HG02623 (cell line): ENCODE measurements at regions not wholly inside any gene's neighbourhood (a gene's known extent, or its start where the extent isn't known, plus 50 kb on each side); places are given as distances from the start of the nearest gene placed in this dataset.

ENCODE experiments used
- ATAC-seq: cut with Tn5 transposase; IDR thresholded peaks from one replicate; pipeline ENCODE4 v1.9.1; 2021; ENCODE audit warnings: moderate library complexity; ENCODE audit not compliant: unreplicated experiment

DNA sequence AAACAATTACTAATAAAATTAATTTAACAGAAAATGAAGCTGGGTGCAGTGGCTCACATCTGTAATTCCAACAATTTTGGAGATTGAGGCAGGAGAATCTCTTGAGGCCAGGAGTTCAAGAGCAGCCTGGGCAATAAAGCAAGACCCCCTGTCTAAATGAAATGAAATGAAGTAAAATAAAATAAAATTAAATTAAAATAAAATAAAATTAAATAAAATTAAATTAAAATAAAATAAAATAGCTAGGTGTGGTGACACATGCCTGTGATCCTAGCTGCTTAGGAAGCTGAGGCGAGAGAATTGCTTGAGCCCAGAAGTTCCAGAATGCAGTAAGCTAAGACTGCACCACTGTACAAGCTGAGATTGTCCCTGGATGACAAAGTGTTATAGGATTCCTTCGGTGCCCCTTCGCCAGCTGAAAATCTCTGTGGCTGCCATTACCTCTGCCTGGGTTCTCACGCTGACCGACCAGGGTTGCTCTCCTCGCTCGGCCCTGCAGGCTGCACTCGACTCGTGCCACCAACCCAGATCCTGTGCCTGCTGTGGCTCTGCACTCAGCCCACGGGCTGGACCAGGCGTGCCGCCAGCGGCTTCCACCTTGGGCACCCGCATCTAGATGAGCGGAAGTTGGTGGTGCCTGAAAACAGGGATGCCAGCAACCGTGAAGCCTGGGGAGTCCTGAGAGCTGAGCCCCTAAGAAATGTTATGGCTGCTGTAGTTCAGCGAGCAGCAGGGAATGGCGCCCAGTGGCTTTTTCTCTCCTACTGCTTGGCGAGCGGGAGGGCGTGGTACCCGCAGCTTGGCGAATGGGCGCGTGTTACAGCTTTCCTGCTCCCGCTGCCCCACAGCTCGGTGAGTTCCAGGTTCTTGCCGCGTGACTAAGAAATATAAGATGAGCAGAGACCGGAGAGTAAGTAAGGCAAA lies 539.2 kb upstream of the PCDH9 start:
- no peak for ATAC-seq

DNA sequence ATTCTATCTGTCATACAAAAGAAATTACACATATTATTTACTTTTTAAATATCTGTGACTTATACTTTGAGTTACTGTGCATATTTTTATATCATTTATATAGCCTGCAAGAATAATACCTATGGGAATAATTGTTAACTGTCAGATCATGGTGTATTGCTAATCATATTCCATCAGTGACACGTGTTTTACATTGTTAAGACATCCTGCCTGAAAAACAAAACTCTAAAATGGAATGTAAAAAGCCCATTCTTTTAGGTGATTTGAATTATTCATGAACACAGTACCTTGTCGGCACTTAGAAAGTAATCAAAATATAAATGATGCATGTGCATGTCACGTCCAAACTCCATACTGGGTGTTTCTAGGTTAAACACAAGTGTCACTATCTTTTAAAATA lies 533.8 kb upstream of the PCDH9 start:
- no peak for ATAC-seq

DNA sequence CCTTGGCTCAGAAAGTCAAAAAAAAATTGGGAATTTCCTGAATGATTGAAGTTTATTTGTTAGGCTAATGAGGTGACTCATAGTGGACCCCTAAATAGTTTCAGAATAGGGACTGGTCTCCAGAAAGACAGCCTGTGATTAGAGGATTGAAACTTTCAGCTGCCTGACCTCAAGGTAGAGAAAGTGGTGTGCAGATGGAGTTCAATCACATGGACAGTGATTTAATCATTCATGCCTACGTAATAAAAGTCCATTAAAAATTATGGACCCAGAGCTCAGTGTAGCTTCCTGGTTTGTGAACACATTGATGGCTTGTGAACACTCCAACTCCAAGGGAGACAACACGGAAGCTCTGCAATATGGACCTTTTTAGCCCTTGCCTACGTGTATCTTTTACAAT lies 533.2 kb upstream of the PCDH9 start:
- no peak for ATAC-seq

DNA sequence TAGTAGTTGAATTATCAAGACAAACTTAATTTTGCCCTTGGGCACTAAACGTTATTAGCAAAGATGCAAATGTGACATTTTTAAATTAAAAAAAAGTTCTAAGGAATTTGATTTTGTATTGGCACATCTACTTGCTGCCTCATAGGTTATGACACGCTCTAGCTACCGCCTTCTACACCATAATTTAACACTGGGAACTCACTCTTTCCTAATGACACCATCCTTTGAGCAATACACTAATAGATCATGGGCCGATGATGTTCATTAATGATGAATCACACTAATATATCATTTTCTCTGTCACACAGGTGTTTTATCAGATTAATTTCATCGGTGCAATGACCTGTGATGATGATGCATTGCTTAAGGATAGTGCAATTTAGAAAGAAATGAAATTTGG lies 528.8 kb upstream of the PCDH9 start:
- no peak for ATAC-seq

DNA sequence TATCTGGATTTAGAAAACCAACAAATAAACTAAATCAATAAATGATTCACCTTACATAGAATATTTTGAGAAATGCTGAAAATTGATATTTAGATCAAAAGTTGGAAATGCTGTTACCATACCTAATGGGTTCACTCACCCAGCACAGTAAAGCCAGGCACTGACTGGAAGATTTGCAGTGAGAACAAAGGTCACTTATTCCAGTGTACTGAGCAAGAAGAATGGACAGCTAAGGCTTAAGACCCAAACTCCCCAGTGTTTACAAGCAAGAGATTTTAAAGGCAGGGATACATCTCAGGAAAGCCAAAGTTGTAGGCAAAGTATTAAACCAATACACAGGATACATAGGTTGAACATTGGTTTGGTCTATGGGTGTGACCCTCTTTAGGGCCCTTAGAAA lies 523.9 kb upstream of the PCDH9 start:
- ATAC-seq: no peak

DNA sequence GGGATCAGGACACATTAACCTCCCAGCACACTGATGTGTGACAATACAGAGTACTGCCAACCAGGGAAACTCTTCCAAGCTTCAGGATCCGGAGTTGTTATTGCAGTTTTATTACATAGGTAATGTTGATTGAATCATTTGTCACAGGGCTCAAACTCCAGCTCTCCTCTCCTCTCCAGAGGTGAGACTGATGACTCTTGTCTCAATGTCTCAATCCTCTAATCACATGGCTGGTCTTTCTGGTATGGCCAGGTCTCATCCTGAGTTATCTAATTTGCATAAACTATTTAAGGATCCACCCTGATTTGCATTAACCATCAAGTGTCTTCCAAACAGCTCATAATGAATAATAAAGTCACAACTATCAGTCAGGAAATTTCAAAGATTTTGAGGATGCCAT lies 522.6 kb upstream of the PCDH9 start:
- ATAC-seq: no peak

DNA sequence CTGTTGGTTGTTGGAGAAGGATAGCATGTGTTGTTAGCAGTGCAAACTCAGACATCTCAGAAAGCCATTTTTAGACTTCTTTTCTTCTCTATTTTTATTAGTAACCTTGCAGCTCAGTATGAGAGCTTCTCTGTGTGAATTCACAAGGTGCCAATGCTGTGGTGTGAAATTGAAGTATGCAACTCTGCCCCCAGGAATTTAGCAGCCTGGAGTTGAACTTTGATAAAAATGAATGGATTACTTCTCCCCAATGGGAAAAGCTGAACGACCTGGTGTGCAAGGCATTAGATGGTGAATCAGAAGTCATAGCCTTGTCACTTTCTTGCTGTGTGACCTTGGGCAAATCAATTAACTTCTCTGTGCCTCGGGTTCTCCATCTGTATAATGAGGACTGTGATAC lies 512.3 kb upstream of the PCDH9 start:
- ATAC-seq: no peak

DNA sequence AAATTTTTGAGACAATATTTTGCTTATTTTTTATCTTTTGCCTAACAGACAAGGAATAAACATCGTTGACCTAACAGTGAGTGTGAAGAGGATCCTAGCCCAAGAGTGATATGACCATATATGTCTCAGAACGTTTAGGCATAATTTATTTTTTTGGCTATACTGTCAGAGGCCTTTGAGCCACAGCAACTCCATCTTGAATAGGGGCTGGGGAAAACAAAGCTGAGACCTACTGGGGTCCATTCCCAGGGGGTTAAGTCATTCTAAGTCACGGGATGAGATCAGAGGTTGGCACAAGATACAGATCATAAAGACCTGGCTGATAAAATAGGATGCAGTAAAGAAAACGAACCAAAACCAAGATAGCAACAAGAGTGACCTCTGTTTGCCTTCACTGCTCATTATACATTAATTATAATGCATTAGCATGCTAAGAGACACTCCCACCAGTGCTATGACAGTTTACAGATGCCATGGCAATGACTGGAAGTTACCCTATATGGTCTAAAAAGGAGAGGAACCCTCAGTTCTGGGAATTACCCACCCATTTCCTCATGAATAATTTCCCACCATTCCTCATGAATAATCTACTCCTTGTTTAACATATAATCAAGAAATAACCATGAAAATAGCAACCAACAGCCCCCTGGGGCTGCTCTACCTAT lies 510.9 kb upstream of the PCDH9 start:
- no peak for ATAC-seq

DNA sequence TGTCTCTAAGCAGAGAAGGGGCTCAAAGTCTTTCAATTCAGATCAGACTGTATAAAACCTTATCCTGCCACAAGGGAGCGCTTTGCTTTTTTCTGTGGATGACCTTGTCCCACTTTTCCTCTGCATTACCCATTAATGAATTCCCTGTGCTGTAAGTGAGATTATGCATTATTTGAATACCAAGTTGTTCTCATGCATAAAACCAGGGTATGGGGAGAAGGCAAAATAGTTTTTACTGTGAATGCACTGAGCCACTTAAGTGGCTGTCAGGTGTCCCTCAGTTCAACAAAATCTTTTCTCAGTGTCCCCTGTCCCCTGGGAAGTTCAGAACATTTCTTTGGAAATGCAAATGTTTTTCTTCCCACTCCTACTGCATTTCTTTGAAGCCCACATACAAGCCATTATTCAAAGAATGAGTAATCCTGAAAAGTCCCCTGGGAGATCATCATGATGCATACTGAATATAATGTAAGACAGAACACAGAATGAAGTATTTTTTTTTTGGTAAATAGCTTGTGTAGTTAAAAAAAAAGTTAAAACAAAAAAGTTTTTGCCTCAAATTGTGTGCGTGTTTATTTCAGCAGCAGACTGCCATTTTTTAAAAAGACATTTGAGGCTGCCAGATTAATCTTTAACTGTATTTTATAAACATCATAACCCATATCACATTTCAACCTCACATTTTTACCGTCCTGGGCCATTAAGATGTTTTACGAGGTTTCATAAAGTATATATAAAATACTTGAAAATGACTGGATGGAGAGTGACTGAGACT lies 506.7 kb upstream of the PCDH9 start:
- ATAC-seq: peak; percentile 54

DNA sequence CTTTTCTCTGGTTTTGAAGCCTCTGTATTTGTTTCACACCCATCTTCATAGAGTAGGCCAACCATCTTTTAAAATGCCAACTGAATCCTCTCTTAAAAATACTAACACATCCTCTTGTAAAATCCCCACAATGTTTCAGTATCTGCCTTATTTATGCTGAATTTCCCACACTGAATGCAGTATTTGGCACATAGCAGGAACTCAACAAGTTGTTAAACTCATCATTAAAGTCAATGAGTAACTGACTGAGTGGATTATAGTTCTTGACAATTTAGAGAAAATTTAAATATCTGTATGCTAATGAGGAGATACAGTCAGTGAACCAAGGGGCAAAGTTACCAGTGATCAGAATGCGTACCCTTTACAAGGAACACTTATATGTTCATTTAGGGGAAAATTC lies 505.5 kb upstream of the PCDH9 start:
- no peak for ATAC-seq

DNA sequence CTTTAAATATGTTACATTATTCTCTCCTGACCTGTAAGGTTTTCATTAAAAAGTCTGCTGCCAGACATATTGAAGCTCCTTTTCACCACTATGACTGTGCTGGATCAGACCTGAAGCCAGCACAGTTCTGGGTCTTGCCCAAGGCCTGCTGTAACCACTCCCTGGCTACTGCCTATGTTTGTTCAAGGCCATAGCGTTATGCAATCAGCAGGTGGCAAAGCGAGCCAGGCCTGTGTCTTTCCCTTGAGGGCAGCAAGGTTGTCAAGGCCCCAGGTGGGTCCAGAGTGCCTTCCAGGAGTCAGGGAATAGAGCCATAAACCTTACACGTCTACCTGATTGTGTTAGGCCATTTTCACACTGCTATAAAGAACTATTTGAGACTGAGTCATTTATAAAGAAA lies 496.8 kb upstream of the PCDH9 start:
- no peak for ATAC-seq

DNA sequence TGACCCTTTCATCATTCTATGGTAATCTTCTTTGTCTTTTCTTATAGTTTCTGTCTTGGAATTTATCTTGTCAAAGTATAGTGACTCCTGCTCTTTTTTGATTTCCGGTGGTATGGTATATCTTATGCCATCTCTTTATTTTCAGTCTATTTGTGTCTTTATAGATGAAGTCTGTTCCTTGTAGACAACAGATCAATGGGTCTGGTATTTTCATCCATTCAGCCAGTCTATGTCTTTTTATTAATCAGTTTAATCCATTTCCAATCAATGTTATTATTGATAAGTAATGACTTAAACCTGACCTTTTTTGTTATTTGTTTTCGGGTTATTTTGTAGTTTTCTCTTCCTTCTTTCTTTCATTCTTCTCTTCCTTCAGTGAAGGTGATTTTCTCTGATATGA lies 495.9 kb upstream of the PCDH9 start:
- no peak for ATAC-seq

DNA sequence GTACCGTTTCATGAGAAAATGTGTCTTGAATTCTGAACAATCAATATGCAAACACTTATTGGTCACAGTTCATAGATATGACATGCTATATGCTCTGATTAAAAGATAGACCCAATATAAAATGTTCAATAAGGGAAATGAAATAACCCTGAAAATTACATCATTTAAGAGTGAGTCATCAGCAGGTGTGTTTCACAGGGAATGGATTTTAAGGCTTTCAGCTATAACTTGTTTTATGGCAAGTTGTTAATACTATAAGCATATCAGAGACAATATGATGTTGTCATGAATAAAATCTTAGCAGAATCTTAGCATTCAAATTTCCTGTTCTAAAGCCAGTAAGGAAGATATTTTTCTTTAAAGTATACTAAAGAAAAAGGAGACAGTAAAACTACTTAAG lies 483.4 kb upstream of the PCDH9 start:
- no peak for ATAC-seq

DNA sequence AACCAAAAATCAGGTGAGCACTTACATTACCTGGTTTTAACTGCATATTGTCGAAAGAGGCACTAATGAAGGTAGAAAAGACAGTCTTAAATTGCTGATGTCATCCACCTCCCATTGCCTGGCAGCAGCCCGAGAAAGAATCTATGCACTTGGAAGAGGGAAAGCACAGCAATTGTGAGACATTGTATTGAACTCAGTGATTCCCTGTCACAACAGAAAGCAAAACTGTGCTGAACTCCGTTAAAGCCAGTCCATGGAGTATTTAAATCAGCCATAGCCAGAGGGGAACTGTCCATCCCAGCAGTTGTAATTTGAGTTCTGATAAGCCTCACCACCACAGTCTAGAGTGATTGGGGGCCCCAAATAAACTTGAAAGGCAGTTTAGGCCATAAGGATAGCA lies 466.6 kb upstream of the PCDH9 start:
- no peak for ATAC-seq

DNA sequence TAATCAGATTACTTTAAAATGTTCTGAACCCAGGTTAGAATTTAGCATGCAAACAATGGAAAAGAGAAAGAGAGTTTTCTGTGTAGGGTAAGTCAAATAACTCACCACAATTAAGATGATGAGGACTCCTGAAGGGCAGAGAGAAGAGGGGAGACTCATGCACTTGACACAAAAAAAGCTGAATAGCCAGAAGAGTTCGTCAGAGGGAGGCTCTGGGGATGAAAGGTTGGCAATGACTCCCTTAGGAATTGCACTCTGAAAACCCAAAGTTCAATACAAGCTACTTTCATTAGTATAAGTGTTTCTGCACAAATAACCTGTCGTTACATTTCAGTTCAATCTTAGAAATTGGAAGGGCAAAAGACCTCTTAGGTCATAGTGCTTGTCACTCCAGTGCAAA lies 434.4 kb upstream of the PCDH9 start:
- no peak for ATAC-seq

DNA sequence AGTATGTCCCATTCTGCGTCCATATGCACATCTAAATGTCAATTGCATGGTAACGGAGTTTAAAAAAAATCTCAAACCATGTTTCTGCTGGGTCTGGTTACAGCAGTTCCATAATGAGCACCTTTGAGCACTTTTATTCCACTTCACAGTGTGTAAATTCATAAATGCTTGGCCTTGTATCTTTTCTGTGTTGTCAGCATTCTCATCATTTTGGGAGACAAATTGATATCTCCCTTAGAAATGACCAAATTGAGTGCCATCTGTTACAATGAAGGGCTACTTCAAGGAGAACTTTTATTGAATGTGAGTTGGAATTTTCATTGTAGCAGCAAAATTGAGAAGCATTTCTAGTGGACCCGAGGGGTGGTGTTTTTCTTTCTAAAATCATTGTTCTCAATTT lies 432.9 kb upstream of the PCDH9 start:
- no peak for ATAC-seq

DNA sequence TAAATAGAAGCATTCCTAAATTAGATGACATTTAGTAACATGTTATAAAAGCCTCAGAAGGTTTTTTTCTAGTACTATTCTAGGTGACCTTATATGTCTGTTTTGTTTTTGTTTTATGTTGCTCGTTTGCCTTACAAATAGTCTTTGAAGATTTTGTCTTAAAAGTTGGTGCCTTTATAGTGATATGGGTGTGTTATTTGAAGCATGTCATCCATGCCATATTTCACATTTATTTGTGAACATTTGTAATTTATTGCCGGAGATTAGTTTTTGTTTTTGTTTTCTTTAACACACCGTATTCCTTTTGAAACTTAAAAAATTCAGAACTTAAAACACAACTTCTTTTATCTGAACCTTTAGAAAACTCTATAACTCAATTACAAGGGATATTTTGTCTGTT lies 422.8 kb upstream of the PCDH9 start:
- no peak for ATAC-seq

DNA sequence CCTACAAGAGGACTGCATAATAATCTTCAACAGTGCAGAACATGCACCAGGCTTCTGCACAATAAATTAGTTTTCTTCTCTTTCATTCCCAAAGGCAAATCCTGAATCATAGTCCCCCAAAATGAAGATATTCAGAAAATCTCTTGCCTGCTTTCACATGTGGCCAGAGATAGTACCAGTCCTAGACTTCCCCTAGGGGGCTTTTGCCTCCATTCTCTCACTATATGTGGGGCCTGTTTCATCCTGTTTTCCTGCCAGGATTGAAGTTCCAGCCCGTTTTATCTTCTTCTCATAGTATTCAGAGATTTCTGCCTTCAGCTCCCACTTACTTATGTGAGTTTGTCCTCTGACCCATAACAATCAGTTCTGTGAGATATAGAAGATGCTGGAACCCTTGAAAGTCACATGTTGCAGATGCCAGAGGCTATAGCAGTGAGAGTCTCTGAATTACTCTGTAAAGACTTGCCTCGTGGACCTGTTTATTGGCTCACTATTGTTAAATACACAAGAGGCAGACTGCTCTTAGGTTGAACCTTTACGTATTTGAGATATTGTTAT lies 421.9 kb upstream of the PCDH9 start:
- ATAC-seq: no peak

DNA sequence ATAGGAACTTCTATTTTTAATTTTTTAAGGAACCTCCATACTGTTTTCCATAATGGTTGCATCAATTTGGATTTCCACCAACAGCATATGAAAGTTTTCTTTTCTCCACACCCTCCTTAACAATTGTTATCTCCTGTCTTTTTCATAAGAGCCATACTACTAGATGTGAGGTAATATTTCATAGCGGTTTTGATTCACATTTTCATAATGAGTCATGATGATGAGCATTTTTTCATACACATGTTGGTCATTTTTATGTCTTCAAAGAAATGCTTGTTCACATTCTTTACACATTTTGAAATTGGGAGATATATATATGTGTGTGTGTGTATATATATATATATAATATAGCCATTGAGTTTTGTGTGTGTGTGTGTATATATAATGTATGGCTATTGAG lies 420.3 kb upstream of the PCDH9 start:
- ATAC-seq: no peak

DNA sequence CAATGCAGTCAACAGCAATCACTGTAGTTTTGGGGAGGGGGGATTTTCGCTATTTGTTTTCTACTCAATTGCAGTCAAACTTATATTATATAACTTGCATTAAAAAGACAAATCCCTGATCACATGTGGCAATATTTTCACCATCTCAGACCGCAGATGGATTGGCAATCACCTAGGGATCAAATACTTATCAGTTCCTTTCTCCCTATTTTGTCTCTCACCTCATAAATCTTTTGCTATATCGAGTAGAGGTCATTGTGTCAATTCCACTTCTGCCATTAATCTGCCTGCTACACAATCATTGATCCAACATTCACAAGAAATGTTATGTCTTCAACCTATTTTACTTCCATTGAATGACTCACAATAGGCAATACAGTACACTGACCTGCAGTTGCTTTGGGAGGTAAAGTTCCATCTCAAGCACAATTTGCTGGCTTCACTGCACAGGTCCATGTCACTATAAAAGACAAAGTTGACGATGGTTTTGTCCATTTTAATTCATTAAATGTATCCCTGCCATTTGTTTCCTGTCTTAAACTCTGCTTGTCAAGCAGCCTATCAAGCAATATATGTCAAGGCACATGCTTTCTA lies 415.8 kb upstream of the PCDH9 start:
- no peak for ATAC-seq

DNA sequence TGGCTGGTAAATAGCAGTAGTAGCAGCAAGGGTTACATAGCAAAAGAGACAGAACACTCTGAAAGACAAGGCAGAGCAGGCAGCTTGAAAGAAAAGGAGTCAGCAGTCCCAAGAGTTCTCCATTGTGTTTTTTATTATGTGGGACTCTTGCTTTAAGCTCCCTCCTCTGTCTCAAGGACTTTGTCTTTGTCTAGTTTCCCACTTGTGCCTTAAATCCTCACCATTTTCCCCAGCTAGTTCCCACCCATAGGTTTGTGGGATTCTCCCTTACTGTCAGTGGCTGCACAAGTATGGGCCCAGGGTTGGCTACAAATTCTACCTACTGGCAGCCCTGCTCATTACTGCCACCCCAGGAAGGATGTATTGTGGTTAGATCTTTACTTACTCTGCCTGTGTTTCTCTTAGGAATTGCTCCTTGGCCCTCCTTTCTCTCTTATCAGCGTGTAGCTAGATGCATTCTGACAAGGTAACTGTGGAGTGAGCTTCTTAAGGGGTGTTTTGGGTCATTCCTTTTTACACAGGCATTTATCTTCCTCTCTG lies 413.4 kb upstream of the PCDH9 start:
- no peak for ATAC-seq
